Thyroid gland (tissue), 4 donors: ENCODE measurements at regions not wholly inside any gene's neighbourhood (a gene's known extent, or its start where the extent isn't known, plus 50 kb on each side); places are given as distances from the start of the nearest gene placed in this dataset.

Experiments
- POLR2A ChIP-seq, 2 donors: fragments of 450-650 bp; IDR thresholded peaks; one replicate each; pipeline ENCODE4 v1.6.1; 2017; ENCODE audit warnings: antibody characterized with exemption in 2 of 2, mild to moderate bottlenecking in 2 of 2, moderate library complexity in 1 of 2
- TF ChIP-seq, protein P1 (sequence below), 6 experiments: fragments of 200-600 bp in 3 of 6; fragments of 450-650 bp in 3 of 6; sonication (generic) in 3 of 6; IDR thresholded peaks; one replicate each; pipeline ENCODE4 v1.5.1; 2016 to 2019; ENCODE audit warnings: antibody characterized with exemption in 6 of 6, mild to moderate bottlenecking in 2 of 6, inconsistent platforms in 1 of 6, moderate library complexity in 1 of 6

DNA sequence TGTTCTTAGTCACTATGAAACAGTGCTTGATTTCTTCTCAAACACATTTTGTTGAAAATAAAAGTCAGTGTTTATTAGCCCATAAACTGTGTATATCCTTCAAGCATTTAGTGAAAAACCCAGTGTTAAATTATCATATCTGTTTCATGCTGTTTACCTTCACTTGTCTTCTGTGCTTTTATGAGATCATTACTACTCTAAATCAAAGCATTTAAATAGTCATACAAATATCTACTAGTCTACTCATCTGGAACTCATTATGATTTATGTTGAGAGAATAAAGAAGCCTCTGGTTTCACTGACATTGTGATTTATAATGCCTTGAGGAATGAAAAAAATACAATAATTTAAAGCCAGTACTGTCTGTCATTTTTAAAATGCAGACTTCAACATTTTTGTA is 366.5 kb downstream of the SLCO4C1 start:
- TF ChIP-seq POLR2A (IDR thresholded peaks at IDR 0.05), result no peak
- TF ChIP-seq, protein P1, sequence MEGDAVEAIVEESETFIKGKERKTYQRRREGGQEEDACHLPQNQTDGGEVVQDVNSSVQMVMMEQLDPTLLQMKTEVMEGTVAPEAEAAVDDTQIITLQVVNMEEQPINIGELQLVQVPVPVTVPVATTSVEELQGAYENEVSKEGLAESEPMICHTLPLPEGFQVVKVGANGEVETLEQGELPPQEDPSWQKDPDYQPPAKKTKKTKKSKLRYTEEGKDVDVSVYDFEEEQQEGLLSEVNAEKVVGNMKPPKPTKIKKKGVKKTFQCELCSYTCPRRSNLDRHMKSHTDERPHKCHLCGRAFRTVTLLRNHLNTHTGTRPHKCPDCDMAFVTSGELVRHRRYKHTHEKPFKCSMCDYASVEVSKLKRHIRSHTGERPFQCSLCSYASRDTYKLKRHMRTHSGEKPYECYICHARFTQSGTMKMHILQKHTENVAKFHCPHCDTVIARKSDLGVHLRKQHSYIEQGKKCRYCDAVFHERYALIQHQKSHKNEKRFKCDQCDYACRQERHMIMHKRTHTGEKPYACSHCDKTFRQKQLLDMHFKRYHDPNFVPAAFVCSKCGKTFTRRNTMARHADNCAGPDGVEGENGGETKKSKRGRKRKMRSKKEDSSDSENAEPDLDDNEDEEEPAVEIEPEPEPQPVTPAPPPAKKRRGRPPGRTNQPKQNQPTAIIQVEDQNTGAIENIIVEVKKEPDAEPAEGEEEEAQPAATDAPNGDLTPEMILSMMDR (IDR thresholded peaks at IDR 0.05), result no peak
